A549 (cell line): ENCODE measurements at regions not wholly inside any gene's neighbourhood (a gene's known extent, or its start where the extent isn't known, plus 50 kb on each side); places are given as distances from the start of the nearest gene placed in this dataset.

Experiments
- ATAC-seq, 2 experiments: fragments of 200-7000 bp in 1 of 2; fragments of >200 bp in 1 of 2; cut with Nextera tagmentation in 1 of 2; cut with Tn5 transposase in 1 of 2; 3 replicates each; pipeline versions ENCODE4 v1.8.0 to v1.9.1; 2018 to 2020; ENCODE audit warnings: mild to moderate bottlenecking in 1 of 2, moderate library complexity in 1 of 2
- CTCF ChIA-PET: fragments of 300-600 bp; sonication (Branson Sonifier 250); formaldehyde crosslinking; extraction: SDS; loops from one replicate; lab custom pipeline; 2021; ENCODE audit warnings: antibody characterized with exemption, inconsistent platforms; lab: Yijun Ruan, JAX
- POLR2A ChIA-PET: fragments of 350-600 bp; formaldehyde crosslinking; extraction: SDS; loops from one replicate; lab custom pipeline; 2021; ENCODE audit warnings: antibody characterized with exemption, inconsistent platforms; lab: Yijun Ruan, JAX
- DNase-seq, 2 experiments: peaks; one replicate each; pipeline versions ENCODE4 v3.0.0 to v3.0.0-alpha.2; 2011 to 2016; ENCODE audit warnings: low read depth in 1 of 2, low spot score in 1 of 2
- FAIRE-seq: peaks from 2 replicates; lab custom pipeline; 2011; peaks lifted over from hg19 to GRCh38; lab: Jason Lieb, UNC
- H3K27ac ChIP-seq, 2 experiments: fragments of >200 bp; sonication (Bioruptor Twin); formaldehyde crosslinking; 3 replicates each; pipeline ENCODE4 v1.5.1; 2016 to 2017
- H3K4me1 ChIP-seq: fragments of >200 bp; sonication (Bioruptor Twin); formaldehyde crosslinking; 3 replicates; pipeline ENCODE4 v1.6.1; 2016
- H3K4me2 ChIP-seq: fragments of >200 bp; sonication (Bioruptor Twin); formaldehyde crosslinking; 3 replicates; pipeline ENCODE4 v1.6.1; 2016
- H3K4me3 ChIP-seq: fragments of >200 bp; sonication (Bioruptor Twin); formaldehyde crosslinking; 3 replicates; pipeline ENCODE4 v1.5.1; 2016
- H3K9me3 ChIP-seq: fragments of >200 bp; sonication (Bioruptor Twin); formaldehyde crosslinking; 3 replicates; pipeline ENCODE4 v1.6.1; 2016
- CBX2 ChIP-seq: fragments of 200-600 bp; sonication (generic); IDR thresholded peaks from 2 replicates; pipeline ENCODE4 v1.6.1; 2016; ENCODE audit warnings: low read depth, mild to moderate bottlenecking, borderline replicate concordance
- CEBPB ChIP-seq, 2 experiments: fragments of >200 bp in 1 of 2; sonication (Bioruptor Twin) in 1 of 2; formaldehyde crosslinking in 1 of 2; IDR thresholded peaks; 2 replicates each; pipeline ENCODE4 v1.6.1; 2012 to 2016
- CHD4 ChIP-seq: fragments of 200-600 bp; sonication (generic); IDR thresholded peaks from 2 replicates; pipeline ENCODE4 v1.6.1; 2016; ENCODE audit warnings: antibody characterized with exemption, mild to moderate bottlenecking, borderline replicate concordance
- E2F6 ChIP-seq: IDR thresholded peaks from 2 replicates; pipeline ENCODE4 v1.6.1; 2012; ENCODE audit warnings: low read depth, borderline replicate concordance
- ESRRA ChIP-seq: fragments of 150-350 bp; IDR thresholded peaks from 2 replicates; pipeline ENCODE4 v1.6.1; 2014; ENCODE audit warnings: mild to moderate bottlenecking, low read length, borderline replicate concordance
- FOSB ChIP-seq: fragments of 250-450 bp; sonication (Bioruptor Pico); IDR thresholded peaks from 2 replicates; pipeline ENCODE4 v1.5.0; 2020; ENCODE audit warnings: mild to moderate bottlenecking, moderate library complexity
- HES2 ChIP-seq: fragments of >200 bp; sonication (Bioruptor Twin); formaldehyde crosslinking; IDR thresholded peaks from 2 replicates; pipeline ENCODE4 v1.6.1; 2016
- HEYL ChIP-seq: fragments of 250-450 bp; sonication (Bioruptor Pico); IDR thresholded peaks from 2 replicates; pipeline ENCODE4 v1.8.0; 2021; ENCODE audit warnings: mild to moderate bottlenecking, moderate library complexity
- HOXA7 ChIP-seq: fragments of 250-450 bp; sonication (Bioruptor Pico); IDR thresholded peaks from 2 replicates; pipeline ENCODE4 v1.5.0; 2020; ENCODE audit warnings: mild to moderate bottlenecking, moderate library complexity
- HOXB5 ChIP-seq: fragments of 250-450 bp; sonication (Bioruptor Pico); IDR thresholded peaks from 2 replicates; pipeline ENCODE4 v1.5.0; 2020; ENCODE audit warnings: mild to moderate bottlenecking, moderate library complexity
- JUNB ChIP-seq: fragments of >200 bp; sonication (Bioruptor Twin); formaldehyde crosslinking; IDR thresholded peaks from 2 replicates; pipeline ENCODE4 v1.6.1; 2016
- KDM5A ChIP-seq: fragments of 200-600 bp; sonication (generic); IDR thresholded peaks from 2 replicates; pipeline ENCODE4 v1.6.1; 2016; ENCODE audit warnings: antibody characterized with exemption, mild to moderate bottlenecking
- MAZ ChIP-seq: fragments of 150-350 bp; IDR thresholded peaks from 2 replicates; pipeline ENCODE4 v1.6.1; 2014; ENCODE audit warnings: antibody characterized with exemption, low read depth, low read length, borderline replicate concordance
- MYC ChIP-seq: IDR thresholded peaks from 2 replicates; pipeline ENCODE4 v1.6.1; 2012; ENCODE audit warnings: mild to moderate bottlenecking, inconsistent platforms, low read length, improper control_type of control experiment, borderline replicate concordance
- NFE2L2 ChIP-seq: fragments of 150-350 bp; conservative IDR thresholded peaks from 2 replicates; pipeline ENCODE4 v1.6.1; 2014; ENCODE audit warnings: low read length
- NR3C1 ChIP-seq: fragments of >200 bp; sonication (Bioruptor Twin); formaldehyde crosslinking; IDR thresholded peaks from 3 replicates; pipeline ENCODE4 v1.6.1; 2017
- POLR2A ChIP-seq: IDR thresholded peaks from 2 replicates; pipeline ENCODE4 v1.6.1; 2012; ENCODE audit warnings: mild to moderate bottlenecking, low read length
- RFX5 ChIP-seq: fragments of 450-650 bp; IDR thresholded peaks from 2 replicates; pipeline ENCODE4 v1.7.1; 2014; ENCODE audit warnings: antibody characterized with exemption, mild to moderate bottlenecking, moderate library complexity
- RNF2 ChIP-seq: fragments of 200-600 bp; sonication (generic); IDR thresholded peaks from 2 replicates; pipeline ENCODE4 v1.6.1; 2016; ENCODE audit warnings: low read depth, mild to moderate bottlenecking, antibody characterized with exemption, moderate library complexity, borderline replicate concordance
- TFCP2L1 ChIP-seq: fragments of 250-450 bp; sonication (Bioruptor Pico); IDR thresholded peaks from 2 replicates; pipeline ENCODE4 v1.5.0; 2021; ENCODE audit warnings: mild to moderate bottlenecking
- USF2 ChIP-seq: fragments of 450-650 bp; IDR thresholded peaks from 2 replicates; pipeline ENCODE4 v1.6.1; 2014; ENCODE audit warnings: antibody characterized with exemption
- ZC3H11A ChIP-seq: fragments of 450-650 bp; IDR thresholded peaks from 2 replicates; pipeline ENCODE4 v1.6.1; 2014; ENCODE audit warnings: antibody characterized with exemption, mild to moderate bottlenecking
- ZFP36 ChIP-seq: fragments of 450-650 bp; IDR thresholded peaks from 2 replicates; pipeline ENCODE4 v1.6.1; 2014; ENCODE audit warnings: borderline replicate concordance; ENCODE audit not compliant: partially characterized antibody
- ZSCAN20 ChIP-seq: fragments of 250-450 bp; sonication (Bioruptor Pico); IDR thresholded peaks from 2 replicates; pipeline ENCODE4 v1.8.0; 2022; ENCODE audit warnings: mild to moderate bottlenecking, moderate library complexity
- WGBS: methylation state at CpG from one replicate; pipeline ENCODE4 v1.1.6; 2017; ENCODE audit errors: missing lambda C conversion rate; 5-methylcytosine and 5-hydroxymethylcytosine counted together
- TF ChIP-seq, protein P1 (sequence below): fragments of 250-450 bp; sonication (Bioruptor Pico); IDR thresholded peaks from 2 replicates; pipeline ENCODE4 v1.5.0; 2021; ENCODE audit warnings: mild to moderate bottlenecking, moderate library complexity, borderline replicate concordance

GRCh38 chr14:95439881-95440280 is 76.6 kb downstream of the SYNE3 start:
- DNase-seq (no peak), ATAC-seq (no peak), FAIRE-seq (no peak)
- Histone ChIP-seq H3K4me1 (no peaks in the 10 kb centered on the region), H3K9me3 (no peaks in the 10 kb centered on the region), H3K4me3 (no peak overlapping the region), H3K4me2 (no peak overlapping the region), H3K27ac (no peak overlapping the region)
- WGBS: 69% methylated on average over 9 of the region's 14 CpGs
- TF ChIP-seq ESRRA (no peak), FOSB (CRISPR knock-in tag) (no peak), RNF2 (no peak), POLR2A (no peak), RFX5 (no peak), ZSCAN20 (no peak), KDM5A (no peak), HES2 (no peak), HOXB5 (no peak), HOXA7 (CRISPR knock-in tag) (no peak), MAZ (no peak), CEBPB (IDR thresholded peaks at IDR 0.05) (no peak), CHD4 (no peak), ZC3H11A (no peak), CBX2 (no peak)
- CTCF ChIA-PET: interaction anchor here (1.2 to 10.9 kb wide), 4 partner anchors 8 to 555 kb away, joined by 3 to 133 read pairs (median 8); no protein-coding TSS in a partner anchor
- POLR2A ChIA-PET: no interaction called here

DNA sequence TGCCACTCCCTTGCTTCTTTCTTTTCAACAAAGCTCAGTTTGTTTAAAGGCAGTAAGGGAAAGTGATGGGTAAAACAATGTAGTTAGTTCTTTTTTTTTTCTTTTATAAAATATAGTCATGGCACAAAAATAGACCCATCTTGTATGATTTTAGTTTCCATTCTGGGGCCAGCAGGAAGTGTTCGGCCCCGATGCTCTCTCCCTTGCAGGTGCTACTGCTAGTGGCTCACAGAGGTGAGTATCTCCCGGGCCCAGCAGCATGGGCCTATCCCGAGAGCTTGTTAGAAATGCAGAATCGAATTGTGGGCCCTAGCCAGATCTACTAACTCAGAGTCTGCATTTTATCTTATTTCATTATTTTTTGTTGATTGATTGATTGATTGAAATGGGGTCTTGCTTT is 78.7 kb downstream of the SYNE3 start:
- H3K4me3 ChIP-seq: no peak overlapping the region
- H3K4me1 ChIP-seq: no peaks in the 10 kb centered on the region
- WGBS: 76% methylated on average over 5 of the region's 5 CpGs
- ChIA-PET POLR2A (no interaction called here), CTCF (interaction anchor here (0.5 to 5.3 kb wide), 8 partner anchors 7 to 748 kb away, joined by 3 to 32 read pairs (median 4); no protein-coding TSS in a partner anchor)
- FAIRE-seq (no peak), DNase-seq (no peak), ATAC-seq (no peak)
- H3K9me3 ChIP-seq: no peaks in the 10 kb centered on the region
- H3K27ac ChIP-seq: no peak overlapping the region
- no peak for TF ChIP-seq TFCP2L1 (CRISPR knock-in tag)
- TF ChIP-seq MYC: no peak
- no peak for TF ChIP-seq HOXA7 (CRISPR knock-in tag)
- no peak for TF ChIP-seq E2F6
- no peak for TF ChIP-seq HEYL (CRISPR knock-in tag)
- no peak for TF ChIP-seq ZSCAN20
- no peak for TF ChIP-seq USF2
- no peak for TF ChIP-seq ZFP36
- no peak for TF ChIP-seq RFX5
- no peak for TF ChIP-seq MAZ
- no peak for TF ChIP-seq ESRRA
- no peak for TF ChIP-seq NFE2L2
- TF ChIP-seq, protein P1, sequence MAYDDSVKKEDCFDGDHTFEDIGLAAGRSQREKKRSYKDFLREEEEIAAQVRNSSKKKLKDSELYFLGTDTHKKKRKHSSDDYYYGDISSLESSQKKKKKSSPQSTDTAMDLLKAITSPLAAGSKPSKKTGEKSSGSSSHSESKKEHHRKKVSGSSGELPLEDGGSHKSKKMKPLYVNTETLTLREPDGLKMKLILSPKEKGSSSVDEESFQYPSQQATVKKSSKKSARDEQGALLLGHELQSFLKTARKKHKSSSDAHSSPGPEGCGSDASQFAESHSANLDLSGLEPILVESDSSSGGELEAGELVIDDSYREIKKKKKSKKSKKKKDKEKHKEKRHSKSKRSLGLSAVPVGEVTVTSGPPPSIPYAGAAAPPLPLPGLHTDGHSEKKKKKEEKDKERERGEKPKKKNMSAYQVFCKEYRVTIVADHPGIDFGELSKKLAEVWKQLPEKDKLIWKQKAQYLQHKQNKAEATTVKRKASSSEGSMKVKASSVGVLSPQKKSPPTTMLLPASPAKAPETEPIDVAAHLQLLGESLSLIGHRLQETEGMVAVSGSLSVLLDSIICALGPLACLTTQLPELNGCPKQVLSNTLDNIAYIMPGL: no peak
- no peak for TF ChIP-seq JUNB
- TF ChIP-seq ZC3H11A: no peak
- TF ChIP-seq NR3C1: no peak
- TF ChIP-seq, all 56 proteins: peak for 0
- no peak overlapping the region for H3K4me2 ChIP-seq
